GM12872 (cell line): ENCODE measurements at regions not wholly inside any gene's neighbourhood (a gene's known extent, or its start where the extent isn't known, plus 50 kb on each side); places are given as distances from the start of the nearest gene placed in this dataset.

Experiments
- TF ChIP-seq, protein P1 (sequence below): IDR thresholded peaks from 3 replicates; pipeline ENCODE4 v1.5.1; 2011; ENCODE audit warnings: low read depth, mild to moderate bottlenecking, low read length, moderate library complexity; ENCODE audit not compliant: insufficient read depth

GRCh38 chr14:35220027-35220676, 72.0 kb upstream of the PSMA6 start:
- TF ChIP-seq, protein P1, sequence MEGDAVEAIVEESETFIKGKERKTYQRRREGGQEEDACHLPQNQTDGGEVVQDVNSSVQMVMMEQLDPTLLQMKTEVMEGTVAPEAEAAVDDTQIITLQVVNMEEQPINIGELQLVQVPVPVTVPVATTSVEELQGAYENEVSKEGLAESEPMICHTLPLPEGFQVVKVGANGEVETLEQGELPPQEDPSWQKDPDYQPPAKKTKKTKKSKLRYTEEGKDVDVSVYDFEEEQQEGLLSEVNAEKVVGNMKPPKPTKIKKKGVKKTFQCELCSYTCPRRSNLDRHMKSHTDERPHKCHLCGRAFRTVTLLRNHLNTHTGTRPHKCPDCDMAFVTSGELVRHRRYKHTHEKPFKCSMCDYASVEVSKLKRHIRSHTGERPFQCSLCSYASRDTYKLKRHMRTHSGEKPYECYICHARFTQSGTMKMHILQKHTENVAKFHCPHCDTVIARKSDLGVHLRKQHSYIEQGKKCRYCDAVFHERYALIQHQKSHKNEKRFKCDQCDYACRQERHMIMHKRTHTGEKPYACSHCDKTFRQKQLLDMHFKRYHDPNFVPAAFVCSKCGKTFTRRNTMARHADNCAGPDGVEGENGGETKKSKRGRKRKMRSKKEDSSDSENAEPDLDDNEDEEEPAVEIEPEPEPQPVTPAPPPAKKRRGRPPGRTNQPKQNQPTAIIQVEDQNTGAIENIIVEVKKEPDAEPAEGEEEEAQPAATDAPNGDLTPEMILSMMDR, result no peak

- TF ChIP-seq, protein P1, result no peak
These were observed 71.3 kb upstream of the PSMA6 start for GRCh38 chr14:35220920-35221319.

DNA sequence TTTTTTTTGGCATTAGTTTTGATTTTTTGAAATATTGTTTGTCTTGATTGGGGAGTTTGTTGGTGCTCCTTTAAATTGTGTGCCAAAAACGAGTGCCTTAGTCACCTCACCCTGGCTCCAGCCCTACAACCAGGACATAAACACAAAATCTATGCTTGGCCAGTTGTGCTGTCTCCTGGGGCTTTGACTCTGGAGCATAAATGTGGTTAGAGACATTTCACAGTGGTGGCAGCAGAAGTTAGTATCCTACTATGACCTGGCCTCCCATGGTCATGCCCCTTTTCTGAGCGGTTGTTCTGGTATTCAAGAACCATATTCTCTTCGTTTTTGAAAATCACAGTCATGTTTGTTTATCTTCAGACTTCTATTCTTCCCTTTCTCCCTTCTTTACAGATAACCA, 70.7 kb upstream of the PSMA6 start:
- TF ChIP-seq, protein P1, result no peak

DNA sequence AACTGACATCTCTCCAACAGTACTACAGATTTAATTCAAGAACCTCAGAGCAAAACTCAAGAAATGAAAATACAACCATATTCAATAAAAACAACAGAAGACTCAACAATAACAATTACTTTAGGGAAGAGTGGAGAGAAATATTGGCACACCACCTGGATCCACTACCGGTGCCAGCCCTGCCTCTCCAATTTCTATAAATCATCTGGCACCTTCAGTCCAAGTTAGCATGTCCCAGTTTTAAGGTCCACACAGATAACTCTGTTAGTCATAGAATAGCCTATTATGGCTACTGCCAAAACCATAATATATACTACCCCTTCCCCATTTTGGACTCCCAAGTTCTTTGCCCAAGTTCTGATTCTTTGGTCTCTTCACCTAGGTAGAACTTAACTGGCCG, 69.9 kb upstream of the PSMA6 start:
- TF ChIP-seq, protein P1, result no peak

- TF ChIP-seq, protein P1, result no peak
These were observed 69.2 kb upstream of the PSMA6 start for GRCh38 chr14:35222872-35223466.

DNA sequence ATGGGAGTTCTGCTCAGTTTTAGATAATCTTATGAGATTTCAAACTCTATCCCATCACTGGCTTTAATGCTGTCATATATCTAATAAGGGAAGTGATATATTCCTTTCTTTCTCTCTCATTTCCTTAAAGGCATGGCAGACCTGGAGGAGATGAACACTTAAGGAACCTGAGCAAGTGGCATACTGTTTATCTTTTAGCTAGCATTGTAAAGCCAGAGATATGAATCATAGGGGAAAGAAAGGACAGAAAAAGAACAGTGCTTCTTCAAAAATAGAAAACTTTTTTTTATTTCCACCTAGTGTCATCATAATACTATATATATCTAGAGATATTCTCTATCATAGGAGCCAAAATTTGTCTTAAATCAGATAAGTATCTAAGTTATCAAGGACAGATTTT, 68.3 kb upstream of the PSMA6 start:
- TF ChIP-seq, protein P1, result no peak

GRCh38 chr14:35224615-35225014, 67.6 kb upstream of the PSMA6 start:
- TF ChIP-seq, protein P1, result no peak
